Prostate gland (tissue), 2 donors: ENCODE measurements at regions not wholly inside any gene's neighbourhood (a gene's known extent, or its start where the extent isn't known, plus 50 kb on each side); places are given as distances from the start of the nearest gene placed in this dataset.

Source experiments
- DNase-seq: peaks from one replicate; pipeline ENCODE4 v3.0.0-alpha.2; 2019; ENCODE audit warnings: low spot score
- H3K27ac ChIP-seq, 2 donors: fragments of 200-600 bp; sonication (generic); 2 replicates each; pipeline ENCODE4 v1.5.1; 2017 to 2019
- H3K27me3 ChIP-seq: fragments of 200-600 bp; sonication (generic); replicated peaks from 2 replicates; pipeline ENCODE4 v1.5.1; 2019; ENCODE audit not compliant: insufficient read depth
- H3K36me3 ChIP-seq, 2 donors: fragments of 200-600 bp; sonication (generic); 1 replicate in 1 of 2; 2 replicates in 1 of 2; pipeline versions ENCODE4 v1.5.1 to v1.8.1; 2017 to 2019
- H3K4me1 ChIP-seq: fragments of 200-600 bp; sonication (generic); replicated peaks from 2 replicates; pipeline ENCODE4 v1.5.1; 2019
- H3K4me3 ChIP-seq, 2 donors: fragments of 200-600 bp; sonication (generic); 2 replicates each; pipeline ENCODE4 v1.5.1; 2017 to 2019
- H3K9me3 ChIP-seq: fragments of 200-600 bp; sonication (generic); 2 replicates; pipeline ENCODE4 v1.5.1; 2017
- POLR2A ChIP-seq: fragments of 450-650 bp; IDR thresholded peaks from one replicate; pipeline ENCODE4 v1.6.1; 2016; ENCODE audit warnings: antibody characterized with exemption, mild to moderate bottlenecking
- POLR2AphosphoS5 ChIP-seq: sonication (generic); formaldehyde crosslinking; IDR thresholded peaks from one replicate; pipeline ENCODE4 v1.6.1; 2017; ENCODE audit warnings: antibody characterized with exemption
- WGBS: methylation state at CpG from one replicate; pipeline ENCODE4 v1.1.5; 2018; 5-methylcytosine and 5-hydroxymethylcytosine counted together
- intact Hi-C: fragments of 100-400 bp; cut with DNase I; formaldehyde crosslinking; loops from one replicate; pipeline ENCODE4 v1.14.2; 2022
- TF ChIP-seq, protein P1 (sequence below), 4 experiments: fragments of 200-600 bp in 2 of 4; fragments of 450-650 bp in 2 of 4; sonication (generic) in 2 of 4; IDR thresholded peaks; 1 replicate in 3 of 4; 2 replicates in 1 of 4; pipeline ENCODE4 v1.5.1; 2016 to 2019; ENCODE audit warnings: antibody characterized with exemption in 4 of 4, mild to moderate bottlenecking in 2 of 4, moderate library complexity in 2 of 4

DNA sequence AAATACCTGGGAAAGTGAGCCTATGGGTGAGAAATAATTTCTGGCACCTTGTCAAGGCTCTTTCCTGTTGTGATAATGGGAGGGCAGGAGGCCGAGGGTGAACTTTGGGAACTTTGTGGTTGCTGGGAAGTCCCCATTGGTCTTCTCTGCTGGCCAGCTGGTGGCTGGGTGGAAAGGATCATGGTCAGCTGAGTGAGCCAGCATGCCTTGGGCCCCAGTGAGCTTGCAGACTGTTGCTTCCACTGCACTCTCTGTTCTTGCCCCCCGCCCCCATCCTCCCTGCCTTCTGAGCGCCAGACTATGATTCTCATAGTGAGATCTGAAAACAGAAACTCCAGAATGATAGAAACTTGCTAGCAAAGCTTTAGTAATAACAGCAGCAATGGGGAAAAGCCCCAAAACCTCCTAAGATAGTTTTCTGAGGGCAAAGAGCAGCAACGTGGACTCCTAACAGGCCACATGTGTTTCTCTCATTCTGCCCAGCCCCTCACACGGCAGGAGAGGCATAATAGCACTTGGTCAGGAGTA lies 139.2 kb upstream of the SMARCA2 start:
- TF ChIP-seq POLR2A (no peak), POLR2AphosphoS5 (no peak)
- TF ChIP-seq, protein P1, sequence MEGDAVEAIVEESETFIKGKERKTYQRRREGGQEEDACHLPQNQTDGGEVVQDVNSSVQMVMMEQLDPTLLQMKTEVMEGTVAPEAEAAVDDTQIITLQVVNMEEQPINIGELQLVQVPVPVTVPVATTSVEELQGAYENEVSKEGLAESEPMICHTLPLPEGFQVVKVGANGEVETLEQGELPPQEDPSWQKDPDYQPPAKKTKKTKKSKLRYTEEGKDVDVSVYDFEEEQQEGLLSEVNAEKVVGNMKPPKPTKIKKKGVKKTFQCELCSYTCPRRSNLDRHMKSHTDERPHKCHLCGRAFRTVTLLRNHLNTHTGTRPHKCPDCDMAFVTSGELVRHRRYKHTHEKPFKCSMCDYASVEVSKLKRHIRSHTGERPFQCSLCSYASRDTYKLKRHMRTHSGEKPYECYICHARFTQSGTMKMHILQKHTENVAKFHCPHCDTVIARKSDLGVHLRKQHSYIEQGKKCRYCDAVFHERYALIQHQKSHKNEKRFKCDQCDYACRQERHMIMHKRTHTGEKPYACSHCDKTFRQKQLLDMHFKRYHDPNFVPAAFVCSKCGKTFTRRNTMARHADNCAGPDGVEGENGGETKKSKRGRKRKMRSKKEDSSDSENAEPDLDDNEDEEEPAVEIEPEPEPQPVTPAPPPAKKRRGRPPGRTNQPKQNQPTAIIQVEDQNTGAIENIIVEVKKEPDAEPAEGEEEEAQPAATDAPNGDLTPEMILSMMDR (IDR thresholded peaks at IDR 0.05): no peak
- H3K36me3 ChIP-seq: no peaks in the 10 kb centered on the region
- H3K9me3 ChIP-seq: no peaks in the 10 kb centered on the region
- WGBS: 74% methylated on average over 5 of the region's 5 CpGs
- no peak for DNase-seq
- no peaks in the 10 kb centered on the region for H3K4me1 ChIP-seq
- no peak overlapping the region for H3K27ac ChIP-seq
- no peaks in the 10 kb centered on the region for H3K27me3 ChIP-seq
- intact Hi-C loops: no loop called here
- no peak overlapping the region for H3K4me3 ChIP-seq

DNA sequence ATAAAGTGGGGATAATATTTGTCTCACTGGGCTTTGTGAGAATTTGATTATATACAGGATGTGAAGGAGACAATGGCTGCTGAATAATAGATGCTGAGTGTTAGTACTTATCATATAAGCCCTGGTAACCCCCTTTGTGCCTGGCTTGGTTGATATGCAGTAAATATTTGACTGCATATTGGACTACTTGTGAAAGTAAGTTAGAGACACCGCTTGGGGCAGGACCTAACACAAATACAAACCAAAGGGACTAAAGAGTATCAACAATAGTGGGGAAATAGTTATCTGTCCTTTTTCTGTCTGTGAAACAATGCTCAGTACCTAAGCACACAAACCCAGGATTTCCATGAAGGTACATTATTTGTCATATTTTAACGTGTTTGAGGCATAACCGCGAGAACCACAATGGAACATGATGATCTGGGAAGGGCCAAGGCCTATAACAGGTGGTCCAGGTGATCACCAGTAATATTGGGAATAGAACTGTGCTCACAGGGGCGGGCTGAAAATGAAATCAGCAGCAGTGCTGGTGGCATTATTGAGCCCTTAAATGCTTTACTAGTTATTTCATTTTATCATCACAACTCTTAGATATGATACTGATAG lies 138.2 kb upstream of the SMARCA2 start:
- TF ChIP-seq POLR2A (no peak), POLR2AphosphoS5 (no peak)
- TF ChIP-seq, protein P1 (IDR thresholded peaks at IDR 0.05): no peak
- 80% methylated on average over 5 of the region's 5 CpGs for WGBS

DNA sequence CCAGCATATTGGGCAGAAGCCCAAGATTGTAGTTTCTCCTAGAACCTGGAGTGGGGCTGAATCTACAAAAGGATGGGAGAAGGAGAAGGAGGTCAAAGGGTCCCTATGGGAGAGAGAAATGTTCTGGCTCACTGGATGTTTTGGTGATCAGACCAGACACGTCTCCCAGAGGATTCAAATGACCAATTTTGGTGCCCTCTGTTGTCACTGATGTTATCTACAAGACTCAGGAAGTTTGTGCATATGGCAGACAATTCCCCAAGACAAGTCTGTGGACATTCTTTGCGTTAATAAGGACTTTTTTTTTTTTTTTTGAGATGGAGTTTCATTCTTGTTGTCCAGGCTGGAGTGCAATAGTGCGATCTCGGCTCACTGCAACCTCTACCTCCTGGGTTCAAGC lies 137.2 kb upstream of the SMARCA2 start:
- intact Hi-C loops: no loop called here
- Histone ChIP-seq H3K4me1 (no peaks in the 10 kb centered on the region), H3K27me3 (no peaks in the 10 kb centered on the region), H3K9me3 (no peaks in the 10 kb centered on the region), H3K27ac (no peak overlapping the region), H3K4me3 (no peak overlapping the region), H3K36me3 (no peaks in the 10 kb centered on the region)
- 76% methylated on average over 4 of the region's 4 CpGs for WGBS
- TF ChIP-seq, protein P1 (IDR thresholded peaks at IDR 0.05): no peak
- TF ChIP-seq POLR2AphosphoS5 (no peak), POLR2A (no peak)
- no peak for DNase-seq

More for the DNA sequence above, 138.2 kb upstream of the SMARCA2 start:
- no peak for DNase-seq
- Histone ChIP-seq H3K9me3 (no peaks in the 10 kb centered on the region), H3K27me3 (no peaks in the 10 kb centered on the region), H3K36me3 (no peaks in the 10 kb centered on the region), H3K27ac (no peak overlapping the region), H3K4me1 (no peaks in the 10 kb centered on the region), H3K4me3 (no peak overlapping the region)
- intact Hi-C loops: no loop called here

DNA sequence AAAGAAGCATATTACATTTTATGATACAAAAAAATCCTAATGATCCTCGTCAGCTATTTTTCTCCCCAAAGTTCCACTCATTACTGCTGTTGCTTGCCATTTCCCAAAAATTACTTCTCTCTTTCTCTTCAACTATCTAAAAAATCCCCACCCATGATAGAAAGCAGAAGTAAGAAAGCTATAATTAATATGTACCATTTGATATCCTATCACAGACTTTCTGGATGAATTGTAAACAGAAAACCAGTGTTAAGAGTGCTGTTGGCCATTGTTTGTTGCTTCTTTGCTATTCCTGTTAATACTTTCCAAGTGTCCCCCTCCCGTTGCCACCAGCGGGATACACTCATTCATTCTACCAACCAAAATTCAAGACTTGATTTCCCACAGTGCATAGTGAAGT lies 136.3 kb upstream of the SMARCA2 start:
- Histone ChIP-seq H3K36me3 (no peaks in the 10 kb centered on the region), H3K27me3 (no peaks in the 10 kb centered on the region), H3K4me1 (no peaks in the 10 kb centered on the region), H3K27ac (no peak overlapping the region), H3K4me3 (no peak overlapping the region), H3K9me3 (no peaks in the 10 kb centered on the region)
- TF ChIP-seq, protein P1 (IDR thresholded peaks at IDR 0.05): no peak
- TF ChIP-seq POLR2A (no peak), POLR2AphosphoS5 (no peak)
- intact Hi-C loops: no loop called here
- DNase-seq: no peak
- 79% methylated on average over 3 of the region's 3 CpGs for WGBS

DNA sequence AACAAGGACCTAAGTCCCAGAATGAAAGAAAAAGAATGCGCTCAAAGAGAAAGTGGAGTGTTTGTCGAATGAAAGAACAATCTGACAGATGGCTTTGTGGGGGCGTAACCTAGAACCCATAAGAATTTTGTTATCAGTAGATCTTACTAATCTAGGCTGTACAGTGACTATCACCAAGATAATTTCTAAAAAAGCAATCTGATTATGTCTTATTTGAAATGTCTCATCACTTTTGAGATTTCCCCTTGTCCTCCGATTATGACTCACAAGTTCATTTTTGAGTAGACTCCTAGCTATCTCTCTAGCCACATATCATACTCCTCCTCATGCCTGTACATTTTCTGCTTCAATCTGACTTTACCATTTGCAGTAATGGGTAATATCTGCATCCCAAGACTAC lies 135.6 kb upstream of the SMARCA2 start:
- WGBS: 90% methylated on average over 4 of the region's 4 CpGs
- no peaks in the 10 kb centered on the region for H3K9me3 ChIP-seq
- H3K4me1 ChIP-seq: no peaks in the 10 kb centered on the region
- H3K27ac ChIP-seq: no peak overlapping the region
- no peak for DNase-seq
- no peak overlapping the region for H3K4me3 ChIP-seq
- intact Hi-C loops: no loop called here
- TF ChIP-seq POLR2A (no peak), POLR2AphosphoS5 (no peak)
- TF ChIP-seq, protein P1 (IDR thresholded peaks at IDR 0.05): no peak
- H3K36me3 ChIP-seq: no peaks in the 10 kb centered on the region
- no peaks in the 10 kb centered on the region for H3K27me3 ChIP-seq
